ENCODE measurements at regions not wholly inside any gene's neighbourhood (a gene's known extent, or its start where the extent isn't known, plus 50 kb on each side); places are given as distances from the start of the nearest gene placed in this dataset.

- H3K27me3 Mint-ChIP-seq (ENCODE audit: low read depth) = peaks cover 99% of the 10 kb centered on the region
- no peak overlapping the region for H3K23ac ChIP-seq (ENCODE audit: insufficient read length, low read depth, low read length)
- peaks cover 6% of the 10 kb centered on the region in 2 experiments; a peak in 3 of 4 replicates for H3K4me1 Mint-ChIP-seq
- no peak overlapping the region for H3K14ac ChIP-seq (ENCODE audit: insufficient read depth, low read length)
- no peak overlapping the region for H3K56ac ChIP-seq (ENCODE audit: insufficient read length, low read depth, low read length)
- no peak overlapping the region for H2BK15ac ChIP-seq (ENCODE audit: low read depth, low read length)
- no peak for DNase-seq
- no peak overlapping the region for H2BK120ac ChIP-seq (ENCODE audit: low read depth, low read length, poor library complexity, severe bottlenecking)
- H4K5ac ChIP-seq (ENCODE audit: insufficient read length, low read depth, low read length) = no peak overlapping the region
- no peak for TF ChIP-seq CTCF (conservative IDR thresholded peaks at IDR 0.05)
- H3K23me2 ChIP-seq (ENCODE audit: insufficient read length, low read depth, low read length, poor library complexity, severe bottlenecking) = no peaks in the 10 kb centered on the region
- H3K36me3 Mint-ChIP-seq (ENCODE audit: insufficient read depth in 1 of 3, low read depth in 3 of 3) = peaks cover 0 to 5% (median 0%) of the 10 kb centered on the region in 3 experiments; a peak in 2 of 7 replicates
- no peak overlapping the region for H3K4me3 Mint-ChIP-seq
- H3K27ac ChIP-seq (ENCODE audit: insufficient read length, low read depth, low read length) = no peak overlapping the region
- no peak overlapping the region for H4K8ac ChIP-seq (replicated peaks; ENCODE audit: insufficient read length, low read depth, low read length)
- H3T11ph ChIP-seq (ENCODE audit: low read length) = no peak overlapping the region
- H3K79me2 ChIP-seq (ENCODE audit: insufficient read depth, low read length) = no peaks in the 10 kb centered on the region
- H3K9me3 Mint-ChIP-seq = peaks cover 0 to 10% of the 10 kb centered on the region in 2 experiments; a peak in 2 of 5 replicates
- H4K91ac ChIP-seq (ENCODE audit: insufficient read length, low read depth, low read length) = no peak overlapping the region
- WGBS (ENCODE audit: extremely low coverage, insufficient read length, low lambda C conversion rate) = no CpG with 5 or more reads among the region's 4 CpGs
- H3K27ac Mint-ChIP-seq = no peak overlapping the region
- no peak overlapping the region for H2BK12ac ChIP-seq (ENCODE audit: insufficient read length, low read depth, low read length)
- H3K18ac ChIP-seq (ENCODE audit: insufficient read length, low read depth, low read length) = no peak overlapping the region
- no peaks in the 10 kb centered on the region for H4K20me1 ChIP-seq (ENCODE audit: control insufficient read depth, insufficient read depth, insufficient read length)
- no peak overlapping the region for H2AK5ac ChIP-seq (ENCODE audit: insufficient read length, low read length)
- H3K27me3 ChIP-seq (ENCODE audit: insufficient read depth, low read length) = peaks cover 55% of the 10 kb centered on the region; the same call in 1 of the 2 replicates
- H2BK20ac ChIP-seq (ENCODE audit: low read depth, low read length, poor library complexity, severe bottlenecking) = no peak overlapping the region
- no peak overlapping the region for H3K4ac ChIP-seq (ENCODE audit: low read depth, low read length)
- no peak overlapping the region for H3K9ac ChIP-seq (ENCODE audit: extremely low read depth, insufficient read length, low read length)
- H3K4me1 ChIP-seq (ENCODE audit: insufficient read depth, low read length) = no peaks in the 10 kb centered on the region
- H3K9me3 ChIP-seq (ENCODE audit: control insufficient read depth, low read depth, low read length) = no peaks in the 10 kb centered on the region
- H2AFZ ChIP-seq (ENCODE audit: low read length) = no peak overlapping the region
- no peak overlapping the region for H2BK5ac ChIP-seq (ENCODE audit: insufficient read length, low read length)
- no peaks in the 10 kb centered on the region for H3K79me1 ChIP-seq (ENCODE audit: insufficient read depth, low read depth, low read length, poor library complexity, severe bottlenecking)
- H3K4me2 ChIP-seq (ENCODE audit: insufficient read depth, insufficient read length, low read length) = no peak overlapping the region
Observed at GRCh38 chr22:22358152-22358551, 113.6 kb downstream of the VPREB1 start.
